SKM-1 (cell line): ENCODE measurements at regions not wholly inside any gene's neighbourhood (a gene's known extent, or its start where the extent isn't known, plus 50 kb on each side); places are given as distances from the start of the nearest gene placed in this dataset.

Experiments
- DNase-seq: peaks from one replicate; lab custom pipeline; 2025; ENCODE audit not compliant: unreplicated experiment; lab: John Stamatoyannopoulos, UW

DNA sequence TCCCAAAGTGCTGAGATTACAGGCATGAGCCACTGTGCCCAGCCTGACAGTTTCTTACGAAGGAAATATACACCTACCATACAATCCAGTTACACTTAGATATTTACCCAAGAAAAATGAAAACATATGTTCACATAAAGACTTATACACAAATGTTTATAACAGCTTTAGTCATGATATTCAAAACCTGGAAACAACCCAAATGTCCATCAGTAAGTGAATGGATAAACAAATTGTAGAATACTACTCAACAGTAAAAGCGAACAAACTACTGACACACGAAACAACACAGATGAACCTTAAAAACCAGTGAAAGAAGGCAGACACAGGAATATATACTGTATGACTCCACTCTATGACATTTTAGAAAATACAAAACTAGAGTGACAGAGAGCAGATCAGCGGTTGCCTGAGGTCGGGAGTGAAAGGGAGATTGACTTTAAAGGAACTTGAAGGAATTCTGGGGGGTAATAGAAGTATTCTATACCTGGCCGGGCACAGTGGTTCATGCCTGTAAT lies 83.6 kb downstream of the SPRING1 start:
- no peak for DNase-seq

DNA sequence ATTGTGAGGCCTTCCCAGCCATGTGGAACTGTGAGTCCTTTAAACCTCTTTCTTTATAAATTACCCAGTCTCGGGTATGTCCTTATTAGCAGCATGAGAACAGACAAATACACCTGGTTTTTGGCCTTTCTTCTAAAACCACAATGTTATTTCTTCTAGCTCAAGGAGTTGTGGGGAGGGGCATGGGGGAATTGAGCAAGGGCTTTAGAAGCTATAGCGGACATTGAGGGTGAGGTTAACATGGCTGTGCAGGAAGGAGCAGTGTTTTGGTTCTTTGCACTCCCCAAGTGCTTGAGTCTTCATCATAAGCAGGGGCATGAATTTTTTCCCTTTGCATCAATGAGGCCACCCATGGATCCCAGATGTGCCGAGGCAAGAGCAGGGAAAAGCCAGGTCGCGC lies 86.8 kb downstream of the SPRING1 start:
- no peak for DNase-seq

DNA sequence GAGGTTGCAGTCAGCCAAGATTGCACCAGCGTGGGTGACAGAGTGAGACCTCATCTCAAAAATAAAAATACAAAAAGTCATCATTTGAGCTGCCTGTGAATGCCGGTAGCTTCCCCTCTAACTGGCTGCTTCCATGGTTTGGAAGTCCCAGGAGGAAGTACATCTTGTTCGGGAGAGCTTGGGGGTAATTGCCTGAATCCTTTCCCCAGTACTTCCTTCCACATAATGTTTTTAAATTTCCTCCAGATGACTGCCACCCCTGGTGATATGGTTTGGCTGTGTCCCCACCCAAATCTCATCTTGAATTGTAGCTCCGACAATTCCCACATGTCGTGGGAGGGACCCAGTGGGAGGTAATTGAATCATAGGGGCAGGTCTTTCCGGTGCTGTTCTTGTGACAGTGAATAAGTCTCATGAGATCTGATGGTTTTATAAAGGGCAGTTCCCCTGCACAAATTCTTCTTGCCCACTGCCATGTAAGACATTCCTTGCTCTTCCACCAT lies 87.2 kb downstream of the SPRING1 start:
- no peak for DNase-seq

GRCh38 chr12:116650062-116650461 lies 87.8 kb downstream of the SPRING1 start:
- no peak for DNase-seq

- no peak for DNase-seq
Measured at GRCh38 chr12:116647813-116648212, 88.6 kb downstream of the MAP1LC3B2 start.

- no peak for DNase-seq
Measured at GRCh38 chr12:116646901-116647300, 87.7 kb downstream of the MAP1LC3B2 start.

DNA sequence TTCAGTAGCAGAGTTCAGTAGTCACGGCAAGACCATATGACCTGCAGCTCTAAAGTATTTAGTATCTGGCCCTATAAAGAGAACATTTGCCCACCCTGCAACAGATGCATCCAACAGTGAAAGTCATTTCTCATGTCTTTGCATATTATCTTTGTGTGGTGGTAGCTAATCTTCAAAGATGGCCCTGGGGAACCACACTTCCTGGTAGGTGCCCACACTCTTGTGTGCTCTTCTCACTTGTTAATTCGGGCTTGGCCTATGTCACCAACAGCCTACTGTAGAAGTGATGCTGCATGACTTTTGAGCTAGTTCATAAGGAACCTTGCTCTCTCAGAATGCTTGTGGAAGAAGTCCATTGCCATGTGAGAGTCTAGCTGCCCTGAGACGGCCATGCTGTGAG lies 85.6 kb downstream of the MAP1LC3B2 start:
- DNase-seq: no peak

GRCh38 chr12:116642683-116643082 lies 83.5 kb downstream of the MAP1LC3B2 start:
- no peak for DNase-seq

DNA sequence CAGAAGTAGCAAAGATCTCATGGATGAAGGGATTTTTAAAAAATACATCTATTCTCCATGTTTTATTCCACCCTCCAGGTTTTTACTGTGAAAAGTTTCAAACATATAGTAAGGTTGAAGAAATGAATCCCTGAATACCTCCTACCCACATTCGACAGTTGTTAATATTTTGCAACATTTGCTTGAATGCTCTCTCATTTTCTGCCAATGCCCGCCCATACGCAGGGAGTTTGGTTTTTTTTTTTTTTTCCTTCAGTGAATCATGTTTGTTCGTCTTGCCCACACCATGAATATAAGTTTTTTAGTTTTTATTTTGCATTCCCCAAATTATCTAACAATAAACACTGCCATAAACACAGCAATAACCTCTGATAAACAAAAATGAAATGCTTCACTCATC lies 82.9 kb downstream of the MAP1LC3B2 start:
- DNase-seq: no peak

DNA sequence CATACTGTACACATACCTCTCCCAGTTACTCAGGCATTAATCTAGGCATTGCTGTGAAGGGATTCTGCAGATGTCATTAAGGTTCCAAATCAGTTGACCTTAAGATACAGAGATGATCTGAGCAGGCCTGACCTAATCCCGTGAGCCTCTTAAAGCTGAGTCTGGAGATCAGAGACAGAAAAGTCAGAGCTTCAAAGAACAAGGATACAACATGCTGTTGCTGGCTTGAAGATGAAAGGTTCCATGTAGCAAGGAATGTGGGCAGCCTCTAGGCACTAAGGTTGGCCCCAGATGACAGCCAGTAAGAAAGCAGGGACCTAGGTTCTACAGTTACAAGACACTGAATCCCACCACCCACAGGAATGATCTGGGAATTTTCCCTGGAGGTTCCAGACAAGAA lies 81.1 kb downstream of the MAP1LC3B2 start:
- no peak for DNase-seq

DNA sequence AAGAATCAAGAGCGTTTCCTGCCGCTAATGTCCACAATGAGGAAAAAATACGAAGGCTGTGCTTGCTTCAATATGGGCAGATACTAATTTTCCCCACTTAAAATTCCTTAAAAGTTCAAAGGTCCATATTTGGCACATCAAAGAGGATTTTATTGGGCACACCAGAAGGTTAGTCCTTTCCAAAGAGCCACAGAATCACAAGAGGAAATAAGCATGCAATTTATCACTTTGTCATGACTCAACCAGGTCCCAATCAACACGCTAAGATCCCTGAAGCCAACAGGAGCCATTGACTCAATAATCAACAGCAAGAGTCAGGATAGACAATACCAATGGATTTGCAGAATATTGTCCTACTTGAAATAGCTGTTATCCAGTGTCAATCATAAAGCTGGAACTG lies 80.6 kb downstream of the MAP1LC3B2 start:
- DNase-seq: no peak

DNA sequence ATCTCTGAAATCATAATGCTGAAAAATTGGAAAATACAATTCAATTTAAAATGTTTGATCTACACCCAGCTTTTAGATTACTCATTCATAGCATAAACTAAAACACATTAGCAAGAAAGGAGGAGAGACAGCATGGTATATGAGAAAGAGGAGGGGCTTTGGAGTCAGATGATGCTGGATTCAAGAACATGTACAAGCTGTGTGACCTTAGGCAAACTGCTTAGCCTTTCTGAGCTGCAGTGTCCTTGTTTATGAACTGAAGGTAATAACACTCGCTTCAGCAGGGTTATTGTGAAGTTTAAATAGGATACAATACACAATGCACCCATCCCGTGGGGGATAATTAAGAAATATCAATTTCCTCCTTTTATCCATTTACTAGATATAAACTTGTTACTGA lies 79.2 kb downstream of the MAP1LC3B2 start:
- DNase-seq: no peak

DNA sequence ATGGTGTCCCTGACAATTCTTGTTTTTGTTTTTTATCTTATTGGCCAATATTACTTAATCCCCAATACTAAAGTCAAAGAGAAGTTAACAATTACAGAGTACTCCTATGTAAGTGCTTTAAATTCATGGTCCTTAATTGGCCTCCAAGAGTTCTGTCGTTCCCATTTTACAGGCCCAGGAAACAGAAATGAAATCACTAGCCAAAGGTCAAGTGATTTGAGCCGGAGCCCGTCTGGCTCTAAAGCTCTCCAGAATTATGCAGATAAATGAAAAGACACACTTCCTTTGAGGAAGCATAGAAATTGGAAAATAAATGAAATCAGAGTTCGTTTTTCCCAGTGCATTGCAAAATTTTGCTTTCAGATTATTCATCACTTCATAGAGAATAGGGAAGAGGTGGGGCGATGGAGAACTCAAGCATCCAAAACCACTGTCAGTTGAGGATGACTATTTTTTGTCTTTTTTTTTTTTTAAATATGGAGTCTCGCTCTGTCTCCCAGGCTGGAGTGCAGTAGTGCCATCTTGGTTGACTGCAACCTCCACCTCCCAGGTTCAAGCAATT lies 78.5 kb downstream of the MAP1LC3B2 start:
- no peak for DNase-seq

- no peak for DNase-seq
Measured at GRCh38 chr12:116636608-116637519, 77.7 kb downstream of the MAP1LC3B2 start.

GRCh38 chr12:116635487-116635886 lies 76.3 kb downstream of the MAP1LC3B2 start:
- DNase-seq: peak; percentile 77

- no peak for DNase-seq
Measured at GRCh38 chr12:116633476-116633875, 74.3 kb downstream of the MAP1LC3B2 start.

GRCh38 chr12:116631619-116632018 lies 72.4 kb downstream of the MAP1LC3B2 start:
- DNase-seq: no peak

DNA sequence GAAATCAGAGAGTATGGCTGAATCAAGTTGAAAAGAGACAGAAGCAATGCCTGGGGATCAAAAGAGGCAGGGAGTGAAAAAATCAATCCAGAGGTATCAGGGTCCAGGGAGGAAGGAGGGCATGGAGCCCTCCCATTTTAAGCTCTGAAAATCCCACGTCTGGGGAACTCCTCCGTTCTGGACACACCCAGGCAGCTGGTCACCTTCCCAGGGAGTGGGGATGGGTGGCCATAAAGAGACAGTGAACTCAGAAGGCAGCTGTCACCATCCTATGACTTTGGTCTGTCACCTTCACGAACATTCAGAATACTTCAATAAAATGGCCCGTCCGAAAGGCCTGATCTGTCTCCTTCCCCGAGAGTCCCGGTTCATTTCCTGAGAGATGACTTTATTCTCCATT lies 71.6 kb downstream of the MAP1LC3B2 start:
- no peak for DNase-seq

GRCh38 chr12:116629480-116629879 lies 70.3 kb downstream of the MAP1LC3B2 start:
- no peak for DNase-seq

DNA sequence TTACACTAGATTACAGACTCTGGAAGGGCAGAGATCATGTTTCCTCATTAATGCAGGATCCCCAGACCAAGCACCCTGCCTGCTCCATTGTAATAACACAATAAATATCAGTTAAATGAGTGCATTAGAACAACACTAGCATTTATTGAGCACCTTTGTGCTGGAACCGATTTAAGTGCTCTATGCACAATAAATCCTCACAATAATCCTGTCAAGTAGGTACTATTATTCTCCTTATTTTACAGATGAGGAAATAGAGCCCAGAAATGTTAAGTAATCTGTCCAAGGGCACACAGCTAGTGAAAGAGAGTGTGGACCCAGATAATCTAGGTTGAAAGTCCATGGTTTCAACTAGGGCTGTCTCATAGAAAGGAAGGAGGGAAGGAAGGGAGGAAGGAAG lies 69.8 kb downstream of the MAP1LC3B2 start:
- peak; percentile 86 for DNase-seq

DNA sequence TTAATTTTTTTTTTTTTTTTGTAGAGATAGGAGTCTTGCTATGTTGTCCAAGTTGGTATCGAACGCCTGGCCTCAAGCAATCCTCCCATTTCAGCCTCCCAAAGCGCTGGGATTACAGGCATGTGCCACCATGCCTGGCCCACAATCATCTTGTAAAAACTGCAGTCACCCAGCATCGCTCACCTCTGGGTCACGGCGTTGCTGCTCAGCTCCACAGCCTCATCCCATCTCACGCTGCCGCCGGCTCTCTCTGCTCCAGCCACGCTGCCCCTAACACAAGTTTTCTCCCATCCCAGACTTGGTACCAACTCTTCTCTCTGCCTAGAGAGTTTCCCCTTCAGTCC lies 69.2 kb downstream of the MAP1LC3B2 start:
- no peak for DNase-seq
